Heart left ventricle (tissue), 13 donors: ENCODE measurements at regions not wholly inside any gene's neighbourhood (a gene's known extent, or its start where the extent isn't known, plus 50 kb on each side); places are given as distances from the start of the nearest gene placed in this dataset.

Source experiments
- POLR2A ChIP-seq, 2 donors: fragments of 450-650 bp; IDR thresholded peaks; one replicate each; pipeline ENCODE4 v1.6.1; 2017; ENCODE audit warnings: antibody characterized with exemption in 2 of 2, mild to moderate bottlenecking in 2 of 2, moderate library complexity in 2 of 2
- TF ChIP-seq, protein P1 (sequence below), 12 donors: fragments of 200-600 bp; sonication (generic) in 4 of 12; IDR thresholded peaks; one replicate each; pipeline versions ENCODE4 v1.5.0 to v1.8.0; 2018 to 2022; ENCODE audit warnings: antibody characterized with exemption in 12 of 12, mild to moderate bottlenecking in 5 of 12
- donor health status: ischemic (EF 13 %, LVEDD 7.1; RV severe dilation, severe dysfunction).
- donor health status: DM: no; HTN: yes; CAD: no.
- donor health status: DM: no; HTN: no; CAD: no.
- donor health status: ischemic (EF 25% LVEDD 6.9; RV normal size, moderate dysfunction).
- donor health status: ischemic (EF 25% LVEDD 5.7; RV mildly dilated, moderate dysfunction).
- donor health status: ischemic (EF 35%, LVEDD 5.7; RV mildly dilated, moderate dysfunction).
- donor health status: nonischemic (EF 11% LVEDD 7.7; RV severe dilation, severe dysfunction).
- donor health status: DM: yes; HTN: yes; CAD: no.
- donor health status: PGD.
- donor health status: ischemic (EF 29% LVEDD 5.4; RV normal size, mild dysfunction).
- donor health status: nonischemic (EF 23%, LVEDD 6.1; RV moderate dilation, normal function).

DNA sequence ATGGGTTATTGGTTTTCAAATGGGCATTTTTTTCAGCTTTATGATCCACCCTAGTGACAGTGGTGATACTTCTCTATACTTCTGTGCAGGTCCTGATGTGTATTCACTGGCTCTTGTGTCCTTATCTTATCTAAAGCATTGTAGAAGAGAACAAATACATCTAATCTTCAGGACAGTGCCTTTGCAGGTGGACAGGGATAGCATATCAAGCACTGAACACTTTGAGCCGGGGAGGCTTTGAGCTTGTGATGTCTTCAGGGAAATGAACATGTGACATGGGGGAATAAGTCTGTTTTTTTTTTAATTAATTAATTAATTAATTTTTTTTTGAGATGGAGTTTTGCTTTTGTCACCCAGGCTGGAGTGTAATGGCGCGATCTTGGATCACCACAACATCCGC, 115.5 kb upstream of the KLF4 start:
- TF ChIP-seq, protein P1, sequence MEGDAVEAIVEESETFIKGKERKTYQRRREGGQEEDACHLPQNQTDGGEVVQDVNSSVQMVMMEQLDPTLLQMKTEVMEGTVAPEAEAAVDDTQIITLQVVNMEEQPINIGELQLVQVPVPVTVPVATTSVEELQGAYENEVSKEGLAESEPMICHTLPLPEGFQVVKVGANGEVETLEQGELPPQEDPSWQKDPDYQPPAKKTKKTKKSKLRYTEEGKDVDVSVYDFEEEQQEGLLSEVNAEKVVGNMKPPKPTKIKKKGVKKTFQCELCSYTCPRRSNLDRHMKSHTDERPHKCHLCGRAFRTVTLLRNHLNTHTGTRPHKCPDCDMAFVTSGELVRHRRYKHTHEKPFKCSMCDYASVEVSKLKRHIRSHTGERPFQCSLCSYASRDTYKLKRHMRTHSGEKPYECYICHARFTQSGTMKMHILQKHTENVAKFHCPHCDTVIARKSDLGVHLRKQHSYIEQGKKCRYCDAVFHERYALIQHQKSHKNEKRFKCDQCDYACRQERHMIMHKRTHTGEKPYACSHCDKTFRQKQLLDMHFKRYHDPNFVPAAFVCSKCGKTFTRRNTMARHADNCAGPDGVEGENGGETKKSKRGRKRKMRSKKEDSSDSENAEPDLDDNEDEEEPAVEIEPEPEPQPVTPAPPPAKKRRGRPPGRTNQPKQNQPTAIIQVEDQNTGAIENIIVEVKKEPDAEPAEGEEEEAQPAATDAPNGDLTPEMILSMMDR (IDR thresholded peaks at IDR 0.05) = no peak
- no peak for TF ChIP-seq POLR2A (IDR thresholded peaks at IDR 0.05)
